ENCODE measurements at regions not wholly inside any gene's neighbourhood (a gene's known extent, or its start where the extent isn't known, plus 50 kb on each side); places are given as distances from the start of the nearest gene placed in this dataset.
"Not testable (repeated sequence)": the region's sequence is repeated elsewhere in the genome, so short reads cannot be mapped to it uniquely, and the experiment has no call there.

DNA sequence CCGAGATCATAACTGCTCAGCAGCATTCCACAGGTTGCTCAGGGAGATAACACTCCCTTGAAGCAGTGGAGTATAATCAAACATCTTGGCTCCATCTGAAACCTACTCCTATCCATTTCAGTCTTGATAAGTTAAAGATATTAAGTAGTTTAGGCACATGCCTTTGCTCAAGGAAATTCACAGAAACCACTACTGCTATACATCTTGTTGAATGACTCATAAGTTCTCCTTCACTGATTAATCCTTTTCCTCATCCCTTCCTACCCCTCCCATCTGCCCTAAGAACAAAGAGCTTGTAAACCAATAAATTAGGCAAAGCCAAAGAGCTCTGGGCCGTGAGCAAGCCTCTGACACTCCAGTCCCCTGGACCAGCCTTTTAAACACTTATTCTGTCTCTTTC lies 196.5 kb upstream of the SSTR1 start:
- not testable (repeated sequence) for H3K36me3 ChIP-seq (ENCODE audit: control insufficient read depth, insufficient read depth, low read length); DNase-seq (ENCODE audit: low read depth, low spot score); H3K4me3 ChIP-seq (ENCODE audit: low read length); H3K27me3 ChIP-seq (ENCODE audit: control insufficient read depth, insufficient read depth, low read length); H3K27ac ChIP-seq (ENCODE audit: low read length); H3K4me1 ChIP-seq (ENCODE audit: control insufficient read depth, insufficient read depth, low read length); H3K9me3 ChIP-seq (ENCODE audit: control insufficient read depth, insufficient read depth, low read length)
- no CpG with 5 or more reads among the region's 2 CpGs for WGBS (ENCODE audit: insufficient coverage, insufficient read length)

DNA sequence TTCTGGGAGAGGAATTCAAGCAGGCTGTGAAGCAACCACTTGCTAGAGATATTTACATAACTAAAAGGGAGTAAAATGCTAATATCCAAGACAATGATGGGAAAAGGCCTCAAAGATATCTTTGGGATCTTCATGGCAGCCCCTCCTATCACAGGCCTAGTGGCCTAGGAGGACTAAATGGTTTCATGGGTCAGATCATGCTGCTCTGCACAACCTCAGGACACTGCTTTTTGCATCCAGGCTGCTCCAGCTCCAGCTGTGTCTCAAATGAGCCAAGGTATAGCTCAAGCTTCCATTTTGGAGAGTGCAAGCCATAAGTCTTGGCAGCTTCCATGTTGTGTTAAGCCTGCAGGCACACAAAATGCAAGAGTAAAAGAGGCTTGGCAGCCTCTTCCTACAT lies 195.6 kb upstream of the SSTR1 start:
- peaks cover 8% of the 10 kb centered on the region for H3K9me3 ChIP-seq (ENCODE audit: control insufficient read depth, insufficient read depth, low read length)
- DNase-seq (ENCODE audit: low read depth, low spot score): no peak
- H3K27me3 ChIP-seq (ENCODE audit: control insufficient read depth, insufficient read depth, low read length): no peaks in the 10 kb centered on the region
- H3K4me3 ChIP-seq (ENCODE audit: low read length): no peak overlapping the region
- no peaks in the 10 kb centered on the region for H3K36me3 ChIP-seq (ENCODE audit: control insufficient read depth, insufficient read depth, low read length)
- H3K4me1 ChIP-seq (ENCODE audit: control insufficient read depth, insufficient read depth, low read length): no peaks in the 10 kb centered on the region
- H3K27ac ChIP-seq (ENCODE audit: low read length): no peak overlapping the region

DNA sequence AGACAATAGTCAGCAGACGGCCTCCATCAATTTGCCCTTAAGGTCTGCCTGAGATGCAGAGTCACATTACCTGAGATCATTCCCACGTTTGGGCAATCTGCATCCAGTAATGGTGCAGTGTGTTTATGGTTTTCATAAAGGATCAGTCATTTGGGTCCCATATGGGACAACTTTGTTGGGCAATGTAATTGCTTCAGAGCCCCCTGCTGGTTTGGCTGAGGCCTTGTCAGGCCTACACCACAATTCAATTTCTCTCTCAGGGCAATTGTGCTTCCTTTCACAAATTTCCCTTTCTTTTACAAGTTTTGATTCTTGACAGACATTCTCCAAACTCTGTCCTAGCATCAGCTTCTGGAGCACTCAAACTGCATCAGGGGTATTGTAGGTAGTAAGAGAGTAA lies 191.2 kb upstream of the SSTR1 start:
- Histone ChIP-seq H3K36me3 (ENCODE audit: control insufficient read depth, insufficient read depth, low read length) (no peaks in the 10 kb centered on the region), H3K9me3 (ENCODE audit: control insufficient read depth, insufficient read depth, low read length) (peaks cover 8% of the 10 kb centered on the region), H3K27ac (ENCODE audit: low read length) (no peak overlapping the region), H3K4me3 (ENCODE audit: low read length) (no peak overlapping the region), H3K27me3 (ENCODE audit: control insufficient read depth, insufficient read depth, low read length) (no peaks in the 10 kb centered on the region), H3K4me1 (ENCODE audit: control insufficient read depth, insufficient read depth, low read length) (no peaks in the 10 kb centered on the region)
- no peak for DNase-seq (ENCODE audit: low read depth, low spot score)
- no CpG with 5 or more reads among the region's 2 CpGs for WGBS (ENCODE audit: insufficient coverage, insufficient read length)

DNA sequence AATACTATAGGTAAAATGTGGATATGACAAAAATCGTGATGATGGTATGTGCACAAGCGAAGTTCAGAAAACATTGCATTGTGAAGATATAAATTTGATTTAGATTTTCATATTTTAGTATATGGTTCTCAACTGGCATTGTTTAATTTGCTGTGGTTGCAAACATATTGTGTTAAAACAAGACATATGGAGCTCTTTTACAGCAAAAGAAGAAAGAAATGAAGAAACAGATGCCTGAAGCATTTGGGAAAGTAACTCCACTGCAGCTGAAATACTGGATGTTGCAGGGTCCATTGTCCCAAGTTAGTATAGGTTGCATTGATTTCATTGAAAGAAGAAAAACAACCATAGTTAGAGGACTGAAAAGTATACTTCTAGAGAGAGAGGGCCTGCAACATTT lies 185.8 kb upstream of the SSTR1 start:
- Histone ChIP-seq H3K27me3 (ENCODE audit: control insufficient read depth, insufficient read depth, low read length) (no peaks in the 10 kb centered on the region), H3K27ac (ENCODE audit: low read length) (no peak overlapping the region), H3K4me3 (ENCODE audit: low read length) (no peak overlapping the region), H3K36me3 (ENCODE audit: control insufficient read depth, insufficient read depth, low read length) (no peaks in the 10 kb centered on the region), H3K4me1 (ENCODE audit: control insufficient read depth, insufficient read depth, low read length) (no peaks in the 10 kb centered on the region), H3K9me3 (ENCODE audit: control insufficient read depth, insufficient read depth, low read length) (no peaks in the 10 kb centered on the region)
- DNase-seq (ENCODE audit: low read depth, low spot score): no peak
- 100% methylated on average over 1 of the region's 2 CpGs for WGBS (ENCODE audit: insufficient coverage, insufficient read length)

DNA sequence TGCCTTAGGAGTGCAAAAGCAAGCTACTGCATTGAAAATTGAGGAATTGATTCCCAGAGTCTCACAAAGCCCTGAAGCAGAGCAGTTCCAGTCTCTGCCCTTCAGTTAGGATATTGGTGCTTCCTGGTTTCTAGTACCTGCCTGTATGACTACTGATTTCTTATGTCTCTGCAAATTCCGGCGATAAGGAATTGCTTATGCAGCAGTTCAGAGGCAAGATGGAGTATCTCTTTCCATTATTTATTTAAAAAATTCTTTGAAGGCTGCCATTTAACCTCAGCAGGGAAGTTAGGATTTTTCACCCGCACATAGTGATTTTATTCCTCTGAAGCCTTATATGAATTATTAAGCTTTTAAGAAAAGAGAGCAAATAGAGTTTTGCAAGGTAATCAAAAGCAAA lies 184.9 kb upstream of the SSTR1 start:
- no CpG with 5 or more reads among the region's 3 CpGs for WGBS (ENCODE audit: insufficient coverage, insufficient read length)
- DNase-seq (ENCODE audit: low read depth, low spot score): no peak

DNA sequence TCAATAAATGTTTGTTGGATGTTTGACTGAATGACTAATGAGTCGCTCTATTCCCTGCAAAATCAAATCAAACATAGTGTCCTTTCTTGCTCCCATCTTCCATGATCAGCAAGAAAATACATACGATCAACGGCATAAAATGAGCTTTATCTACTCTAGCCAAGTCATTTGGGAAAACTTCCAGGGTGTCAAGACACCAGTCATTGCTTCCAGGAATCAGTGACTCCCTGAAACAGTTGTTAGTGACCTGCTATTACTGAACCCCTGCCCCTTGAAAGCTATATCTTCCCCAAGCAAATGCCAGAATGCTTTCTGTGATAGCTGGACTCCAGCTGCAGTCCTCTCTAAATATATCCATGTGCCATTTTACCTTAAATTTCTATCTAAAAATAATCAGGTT lies 169.5 kb upstream of the SSTR1 start:
- Histone ChIP-seq H3K36me3 (ENCODE audit: control insufficient read depth, insufficient read depth, low read length) (no peaks in the 10 kb centered on the region), H3K4me1 (ENCODE audit: control insufficient read depth, insufficient read depth, low read length) (0 out of 2 replicates have a peak, but pooled peaks cover 1% of the 10 kb centered on the region), H3K4me3 (ENCODE audit: low read length) (no peak overlapping the region), H3K9me3 (ENCODE audit: control insufficient read depth, insufficient read depth, low read length) (no peaks in the 10 kb centered on the region), H3K27me3 (ENCODE audit: control insufficient read depth, insufficient read depth, low read length) (no peaks in the 10 kb centered on the region), H3K27ac (ENCODE audit: low read length) (no peak overlapping the region)
- WGBS (ENCODE audit: insufficient coverage, insufficient read length): no CpG with 5 or more reads among the region's 3 CpGs
- no peak for DNase-seq (ENCODE audit: low read depth, low spot score)

More for the DNA sequence above, 184.9 kb upstream of the SSTR1 start:
- no peak overlapping the region for H3K27ac ChIP-seq (ENCODE audit: low read length)
- H3K27me3 ChIP-seq (ENCODE audit: control insufficient read depth, insufficient read depth, low read length): no peaks in the 10 kb centered on the region
- no peaks in the 10 kb centered on the region for H3K4me1 ChIP-seq (ENCODE audit: control insufficient read depth, insufficient read depth, low read length)
- H3K4me3 ChIP-seq (ENCODE audit: low read length): no peak overlapping the region
- H3K9me3 ChIP-seq (ENCODE audit: control insufficient read depth, insufficient read depth, low read length): no peaks in the 10 kb centered on the region
- no peaks in the 10 kb centered on the region for H3K36me3 ChIP-seq (ENCODE audit: control insufficient read depth, insufficient read depth, low read length)

DNA sequence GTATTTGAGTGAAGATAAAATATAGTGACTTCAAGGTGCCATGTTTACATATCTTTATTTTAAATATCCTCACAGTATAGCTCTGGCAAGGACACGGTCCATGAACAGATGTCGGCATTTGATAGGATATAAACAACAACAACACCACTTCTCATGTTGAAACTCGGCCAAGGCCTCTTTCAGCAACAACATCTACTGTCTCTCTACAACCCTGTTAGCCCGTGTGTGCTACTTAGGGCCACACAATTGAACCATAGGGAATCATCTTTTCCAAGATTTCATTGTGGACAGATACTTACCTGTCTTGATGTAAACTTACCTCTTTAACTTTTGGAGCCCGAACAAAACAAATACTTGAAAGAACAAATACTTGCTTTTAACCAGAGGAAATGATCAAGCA lies 168.7 kb upstream of the SSTR1 start:
- no peaks in the 10 kb centered on the region for H3K9me3 ChIP-seq (ENCODE audit: control insufficient read depth, insufficient read depth, low read length)
- DNase-seq (ENCODE audit: low read depth, low spot score): no peak
- no peak overlapping the region for H3K4me3 ChIP-seq (ENCODE audit: low read length)
- no peaks in the 10 kb centered on the region for H3K27me3 ChIP-seq (ENCODE audit: control insufficient read depth, insufficient read depth, low read length)
- H3K27ac ChIP-seq (ENCODE audit: low read length): no peak overlapping the region
- 0 out of 2 replicates have a peak, but pooled peaks cover 1% of the 10 kb centered on the region for H3K4me1 ChIP-seq (ENCODE audit: control insufficient read depth, insufficient read depth, low read length)
- H3K36me3 ChIP-seq (ENCODE audit: control insufficient read depth, insufficient read depth, low read length): no peaks in the 10 kb centered on the region
- WGBS (ENCODE audit: insufficient coverage, insufficient read length): no CpG with 5 or more reads among the region's 5 CpGs

DNA sequence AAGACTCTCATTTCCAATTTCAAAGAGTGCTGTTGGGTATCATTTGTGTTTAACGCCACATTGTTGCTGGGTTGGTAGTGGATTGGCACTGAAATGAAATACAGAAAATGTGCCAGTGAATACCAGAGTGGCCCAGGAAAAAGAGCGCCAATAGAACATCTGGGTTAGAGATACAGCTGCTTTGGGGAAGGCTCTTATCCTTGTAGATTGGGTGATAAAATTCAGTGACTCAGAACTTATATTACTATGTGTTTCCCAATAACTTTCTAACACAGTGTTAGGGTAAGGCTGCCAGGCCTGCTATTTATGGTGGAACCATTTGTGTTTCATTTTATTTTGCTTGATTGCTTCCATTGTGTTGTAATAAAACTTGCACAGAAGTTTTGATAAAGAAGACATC lies 168.2 kb upstream of the SSTR1 start:
- no CpG with 5 or more reads among the region's 2 CpGs for WGBS (ENCODE audit: insufficient coverage, insufficient read length)
- Histone ChIP-seq H3K27ac (ENCODE audit: low read length) (no peak overlapping the region), H3K9me3 (ENCODE audit: control insufficient read depth, insufficient read depth, low read length) (no peaks in the 10 kb centered on the region), H3K27me3 (ENCODE audit: control insufficient read depth, insufficient read depth, low read length) (no peaks in the 10 kb centered on the region), H3K4me1 (ENCODE audit: control insufficient read depth, insufficient read depth, low read length) (0 out of 2 replicates have a peak, but pooled peaks cover 1% of the 10 kb centered on the region), H3K36me3 (ENCODE audit: control insufficient read depth, insufficient read depth, low read length) (no peaks in the 10 kb centered on the region), H3K4me3 (ENCODE audit: low read length) (no peak overlapping the region)
- DNase-seq (ENCODE audit: low read depth, low spot score): no peak

DNA sequence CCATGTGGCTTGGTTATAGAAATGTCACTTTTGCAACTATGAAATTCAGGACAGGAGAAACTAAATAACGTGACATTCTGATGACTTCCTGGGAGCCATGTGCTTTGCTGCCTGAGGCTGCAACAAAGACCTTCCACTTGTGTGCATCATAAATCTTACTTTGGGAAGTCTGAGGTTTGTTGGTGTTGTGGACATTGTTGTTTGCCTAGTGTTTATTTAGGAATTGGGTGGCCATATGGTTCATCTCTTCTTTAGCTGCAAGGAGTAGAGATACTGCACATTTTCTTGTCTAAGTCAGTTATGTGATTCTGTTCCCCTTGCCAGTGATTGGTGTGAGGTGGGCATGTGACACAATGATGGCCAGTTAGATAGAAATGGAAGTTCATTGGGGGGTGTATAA lies 167.3 kb upstream of the SSTR1 start:
- no peak for DNase-seq (ENCODE audit: low read depth, low spot score)
- H3K36me3 ChIP-seq (ENCODE audit: control insufficient read depth, insufficient read depth, low read length): no peaks in the 10 kb centered on the region
- H3K4me3 ChIP-seq (ENCODE audit: low read length): no peak overlapping the region
- H3K27ac ChIP-seq (ENCODE audit: low read length): no peak overlapping the region
- no CpG with 5 or more reads among the region's 1 CpG for WGBS (ENCODE audit: insufficient coverage, insufficient read length)
- no peaks in the 10 kb centered on the region for H3K9me3 ChIP-seq (ENCODE audit: control insufficient read depth, insufficient read depth, low read length)
- H3K27me3 ChIP-seq (ENCODE audit: control insufficient read depth, insufficient read depth, low read length): no peaks in the 10 kb centered on the region
- H3K4me1 ChIP-seq (ENCODE audit: control insufficient read depth, insufficient read depth, low read length): 0 out of 2 replicates have a peak, but pooled peaks cover 3% of the 10 kb centered on the region

DNA sequence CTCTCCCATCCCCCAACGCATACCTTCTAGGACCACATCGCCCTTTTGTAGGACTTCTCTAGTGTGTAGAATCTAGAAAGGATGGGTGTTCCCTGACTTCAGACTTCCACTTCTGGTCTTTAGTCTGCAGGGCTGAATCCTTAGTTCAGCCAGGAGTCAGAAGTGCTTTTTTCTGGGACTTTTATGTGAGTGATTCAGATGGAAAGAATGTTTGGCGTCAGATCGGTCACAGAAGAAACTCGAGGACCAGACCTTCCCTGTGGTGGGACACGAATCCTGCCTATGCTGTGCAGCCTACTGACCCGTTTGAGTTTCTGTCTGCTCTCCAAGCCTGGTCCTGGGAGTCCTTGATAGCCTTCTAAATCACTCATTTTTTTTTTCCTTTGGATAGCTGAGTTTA lies 165.4 kb upstream of the SSTR1 start:
- H3K4me3 ChIP-seq (ENCODE audit: low read length): no peak overlapping the region
- no peaks in the 10 kb centered on the region for H3K36me3 ChIP-seq (ENCODE audit: control insufficient read depth, insufficient read depth, low read length)
- H3K9me3 ChIP-seq (ENCODE audit: control insufficient read depth, insufficient read depth, low read length): no peaks in the 10 kb centered on the region
- H3K27ac ChIP-seq (ENCODE audit: low read length): no peak overlapping the region
- WGBS (ENCODE audit: insufficient coverage, insufficient read length): no CpG with 5 or more reads among the region's 7 CpGs
- H3K4me1 ChIP-seq (ENCODE audit: control insufficient read depth, insufficient read depth, low read length): peaks cover 3% of the 10 kb centered on the region; the same call in 1 of the 2 replicates
- no peaks in the 10 kb centered on the region for H3K27me3 ChIP-seq (ENCODE audit: control insufficient read depth, insufficient read depth, low read length)
- no peak for DNase-seq (ENCODE audit: low read depth, low spot score)

DNA sequence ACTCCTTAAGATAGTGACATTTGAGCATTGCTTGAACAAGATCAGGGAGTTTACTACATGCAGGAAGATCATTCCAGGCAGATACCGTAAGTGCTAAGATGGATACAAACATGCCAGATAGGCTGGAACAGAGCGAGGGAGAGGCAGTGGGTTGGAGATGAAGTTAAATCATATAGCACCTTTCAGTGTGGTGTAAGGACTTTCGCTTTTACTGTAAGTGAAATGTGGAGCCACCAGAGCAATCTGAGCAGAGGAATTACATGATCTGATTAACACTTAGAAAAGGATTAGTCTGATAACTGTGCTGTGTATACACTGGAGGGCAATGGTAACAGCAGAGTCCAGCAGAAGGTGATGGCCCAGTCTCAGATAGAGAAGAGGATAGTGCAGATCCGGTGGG lies 163.0 kb upstream of the SSTR1 start:
- no peak overlapping the region for H3K4me3 ChIP-seq (ENCODE audit: low read length)
- no CpG with 5 or more reads among the region's 4 CpGs for WGBS (ENCODE audit: insufficient coverage, insufficient read length)
- no peaks in the 10 kb centered on the region for H3K36me3 ChIP-seq (ENCODE audit: control insufficient read depth, insufficient read depth, low read length)
- H3K9me3 ChIP-seq (ENCODE audit: control insufficient read depth, insufficient read depth, low read length): no peaks in the 10 kb centered on the region
- DNase-seq (ENCODE audit: low read depth, low spot score): no peak
- H3K27me3 ChIP-seq (ENCODE audit: control insufficient read depth, insufficient read depth, low read length): no peaks in the 10 kb centered on the region
- no peak overlapping the region for H3K27ac ChIP-seq (ENCODE audit: low read length)
- peaks cover 5% of the 10 kb centered on the region; the same call in 1 of the 2 replicates for H3K4me1 ChIP-seq (ENCODE audit: control insufficient read depth, insufficient read depth, low read length)
